Epithelial cell of esophagus (primary cell): ENCODE measurements at regions not wholly inside any gene's neighbourhood (a gene's known extent, or its start where the extent isn't known, plus 50 kb on each side); places are given as distances from the start of the nearest gene placed in this dataset.

Experiments
- DNase-seq: peaks from one replicate; pipeline ENCODE4 v3.0.0; 2010; ENCODE audit warnings: low read depth
- H3K4me3 ChIP-seq: 2 replicates; pipeline ENCODE4 v1.5.1; 2011; ENCODE audit warnings: mild to moderate bottlenecking, low read length, control low read depth
- CTCF ChIP-seq: IDR thresholded peaks from 2 replicates; pipeline ENCODE4 v1.5.1; 2011; ENCODE audit warnings: low read depth, mild to moderate bottlenecking, low read length, control low read depth, inconsistent platforms; ENCODE audit not compliant: insufficient read depth; ENCODE audit errors: missing control alignments

GRCh38 chr9:75834878-75835277 lies 55.6 kb upstream of the PCSK5 start:
- H3K4me3 ChIP-seq: no peak overlapping the region
- DNase-seq: no peak
- no peak for TF ChIP-seq CTCF
